SH-SY5Y (cell line): ENCODE measurements at regions not wholly inside any gene's neighbourhood (a gene's known extent, or its start where the extent isn't known, plus 50 kb on each side); places are given as distances from the start of the nearest gene placed in this dataset.

Source experiments
- GATA2 ChIP-seq: IDR thresholded peaks from 2 replicates; pipeline ENCODE4 v1.6.1; 2011; ENCODE audit warnings: mild to moderate bottlenecking, low read depth, low read length
- GATA3 ChIP-seq: IDR thresholded peaks from 2 replicates; pipeline ENCODE4 v1.6.1; 2011; ENCODE audit warnings: low read depth, mild to moderate bottlenecking, low read length, moderate library complexity

DNA sequence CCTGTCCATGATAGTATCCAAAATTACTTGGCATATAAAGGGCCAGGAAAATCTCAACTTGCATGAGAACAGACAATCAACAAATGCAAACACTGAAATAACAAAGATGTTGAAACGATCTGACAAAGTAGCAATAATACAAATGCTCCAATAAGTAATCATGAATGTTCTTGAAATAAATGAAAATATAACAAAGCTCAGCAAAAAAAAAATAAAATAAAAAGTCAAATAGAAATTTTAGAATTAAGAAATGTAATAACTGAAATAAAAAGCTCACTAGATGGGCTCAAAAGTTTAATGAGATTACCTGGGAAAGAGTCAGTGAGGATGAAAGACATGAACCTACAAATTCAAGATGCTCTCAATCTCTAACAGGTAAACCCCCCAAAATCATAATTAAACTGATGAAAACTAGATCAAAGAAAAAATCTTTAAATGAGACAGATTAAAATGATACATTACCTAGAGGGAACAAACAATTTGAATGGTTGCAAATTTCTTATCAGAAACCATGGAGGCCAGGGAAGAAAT lies 319.0 kb upstream of the IRX3 start:
- TF ChIP-seq GATA3 (no peak), GATA2 (no peak)

DNA sequence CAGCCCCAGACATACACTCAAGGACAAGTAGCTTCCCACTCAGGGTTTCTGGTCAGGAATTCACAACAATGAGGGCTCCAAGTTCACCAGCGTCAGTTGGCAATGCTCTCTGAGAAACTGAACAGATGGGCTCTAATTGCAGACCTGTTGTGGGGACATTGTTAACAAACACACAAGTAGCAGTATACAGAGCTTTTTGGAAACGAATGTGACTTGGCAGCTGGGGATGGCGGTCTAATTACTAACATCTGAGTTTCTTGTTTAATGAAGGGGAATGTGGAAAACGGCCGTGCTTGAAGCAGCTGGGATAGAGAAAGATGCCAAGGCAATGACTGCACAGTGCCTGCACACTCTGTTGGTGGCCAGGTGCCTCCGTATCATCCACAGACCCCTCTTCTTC lies 316.1 kb upstream of the IRX3 start:
- TF ChIP-seq GATA2 = no peak
- no peak for TF ChIP-seq GATA3

GRCh38 chr16:54597222-54597621 lies 310.6 kb upstream of the IRX3 start:
- TF ChIP-seq GATA2 (no peak), GATA3 (no peak)

GRCh38 chr16:54595621-54596020 lies 309.0 kb upstream of the IRX3 start:
- TF ChIP-seq GATA2 = no peak
- no peak for TF ChIP-seq GATA3

DNA sequence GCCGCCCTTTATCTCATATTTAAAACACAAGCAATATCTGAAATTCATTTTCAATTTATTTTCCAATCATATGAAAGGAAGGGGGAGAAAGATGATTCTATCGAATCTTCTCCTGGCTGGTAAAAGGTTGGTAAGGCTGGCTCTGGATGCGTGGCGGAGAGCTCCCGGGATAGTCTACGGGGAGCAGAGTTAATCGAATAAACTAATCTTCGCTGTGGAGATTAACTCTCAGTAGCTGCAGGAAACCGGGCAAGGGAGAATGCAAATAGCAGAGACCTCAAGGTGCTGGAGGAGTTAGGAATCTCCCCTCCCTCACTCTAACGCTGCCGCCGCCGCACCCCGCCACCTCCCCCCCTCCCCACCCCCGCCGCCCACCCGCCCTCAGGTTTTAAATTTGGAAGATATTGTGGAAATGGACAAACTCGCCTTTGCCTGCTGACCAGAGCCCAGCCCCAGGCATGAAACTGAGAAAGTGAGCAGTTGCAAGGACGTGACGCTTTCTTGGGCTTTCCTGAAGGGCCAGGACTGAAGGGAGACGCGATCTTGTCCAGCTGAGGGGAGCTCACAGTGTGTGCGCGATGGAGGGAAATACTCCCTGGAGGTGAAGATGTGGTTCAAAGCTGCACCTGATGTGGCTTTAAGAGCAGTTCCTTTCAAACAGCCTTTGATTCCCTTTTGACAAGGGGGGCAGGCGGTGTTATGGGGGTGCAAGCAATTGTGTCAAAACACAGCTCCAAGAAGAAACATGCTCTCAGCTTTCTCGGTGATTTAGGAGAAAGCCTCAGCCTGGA lies 308.2 kb upstream of the IRX3 start:
- TF ChIP-seq GATA2 (no peak), GATA3 (no peak)

DNA sequence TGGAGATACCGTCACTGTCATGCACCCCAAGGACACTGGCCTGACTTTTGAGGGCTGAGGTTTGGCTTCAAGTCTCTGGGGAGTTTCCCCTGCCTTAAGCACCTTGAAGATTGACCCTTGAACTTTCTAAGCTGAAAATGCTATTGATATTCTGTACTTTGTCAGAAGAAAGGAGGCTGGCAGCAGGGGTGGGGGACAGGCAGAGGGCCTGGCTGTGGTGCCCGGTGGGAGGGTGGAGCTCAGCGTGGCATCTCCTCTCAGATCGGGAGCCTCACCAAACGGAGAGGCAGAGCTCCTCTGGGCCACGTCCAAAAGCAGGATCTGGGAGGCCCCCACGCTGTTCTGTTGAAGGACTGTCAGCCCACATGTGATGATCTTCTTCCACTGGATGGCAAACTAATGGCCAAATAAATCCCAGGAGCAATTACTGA lies 305.2 kb upstream of the IRX3 start:
- no peak for TF ChIP-seq GATA3
- no peak for TF ChIP-seq GATA2

DNA sequence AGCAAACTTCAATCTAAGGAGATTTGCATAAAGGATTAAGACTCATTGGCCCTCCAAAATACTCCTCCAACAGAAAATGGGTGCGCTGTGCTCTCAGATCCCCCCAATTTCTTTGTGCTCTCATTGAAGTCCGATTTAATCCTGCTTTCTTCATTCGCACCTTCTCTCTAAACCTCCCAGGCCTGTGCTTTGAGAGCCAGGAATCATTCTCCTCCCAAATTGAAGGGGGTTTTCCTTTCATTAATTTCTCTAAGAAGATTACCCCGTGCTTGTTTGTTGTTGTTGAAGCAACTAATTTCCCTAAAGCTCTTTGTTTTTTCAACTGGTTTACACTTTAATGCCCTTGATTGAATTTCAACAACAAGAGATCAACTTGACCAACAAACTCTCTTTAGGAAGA lies 304.2 kb upstream of the IRX3 start:
- TF ChIP-seq GATA3 (no peak), GATA2 (no peak)

DNA sequence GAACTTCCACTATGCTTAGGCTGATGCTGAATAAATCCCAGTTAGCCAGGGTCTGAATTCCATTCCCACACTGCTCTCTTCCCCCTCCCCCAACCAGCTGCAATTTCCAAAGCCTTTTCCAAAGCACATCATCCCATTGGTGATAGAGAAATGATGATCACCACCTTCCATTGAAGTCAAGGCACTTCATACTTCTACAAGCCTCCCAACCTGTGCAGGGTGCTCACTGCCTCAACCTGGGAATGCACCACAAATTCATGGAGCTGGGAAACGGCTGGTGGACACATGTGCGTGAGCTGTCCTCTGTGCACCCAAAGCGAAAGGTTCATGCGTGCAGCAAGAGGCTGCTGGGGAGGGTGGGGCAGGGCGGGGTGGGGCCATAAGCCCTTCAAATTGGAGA lies 302.7 kb upstream of the IRX3 start:
- no peak for TF ChIP-seq GATA2
- no peak for TF ChIP-seq GATA3

GRCh38 chr16:54588026-54588425 lies 301.4 kb upstream of the IRX3 start:
- TF ChIP-seq GATA2 = no peak

GRCh38 chr16:54587176-54587515 lies 300.6 kb upstream of the IRX3 start:
- no peak for TF ChIP-seq GATA2
- TF ChIP-seq GATA3 = no peak

DNA sequence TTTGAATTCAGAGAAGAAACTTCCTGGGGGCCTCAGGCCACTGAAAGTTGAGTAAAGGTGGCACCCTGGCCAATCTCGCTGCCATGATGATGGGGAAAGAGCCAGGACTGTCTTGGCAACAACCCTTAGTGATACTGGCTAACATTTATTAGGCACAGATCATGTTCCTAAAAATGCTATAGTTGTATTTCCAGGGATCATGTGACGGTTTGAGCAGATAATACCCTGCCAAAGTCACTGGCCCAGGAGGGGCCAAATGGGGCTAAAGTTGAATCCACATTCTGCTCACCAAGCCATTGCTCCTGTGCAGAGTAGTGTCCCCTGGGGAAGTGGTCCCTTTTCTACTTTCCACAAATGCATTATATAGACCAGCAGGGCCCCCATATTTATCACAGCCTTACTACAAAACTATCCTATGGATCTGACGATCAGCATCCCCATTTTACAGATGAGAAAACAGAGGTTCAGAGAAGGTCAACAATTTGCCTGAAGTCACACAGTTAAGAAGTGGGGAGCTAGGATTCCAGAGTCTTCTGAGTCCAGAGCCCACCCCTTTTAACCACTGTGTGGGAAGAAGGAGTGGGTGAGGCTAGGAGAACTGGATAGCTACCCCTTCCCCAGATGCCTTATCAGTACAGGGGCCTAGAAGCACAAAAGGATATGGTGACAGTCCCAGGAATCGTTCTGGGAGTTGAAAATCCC lies 300.0 kb upstream of the IRX3 start:
- TF ChIP-seq GATA2 = no peak
- no peak for TF ChIP-seq GATA3

DNA sequence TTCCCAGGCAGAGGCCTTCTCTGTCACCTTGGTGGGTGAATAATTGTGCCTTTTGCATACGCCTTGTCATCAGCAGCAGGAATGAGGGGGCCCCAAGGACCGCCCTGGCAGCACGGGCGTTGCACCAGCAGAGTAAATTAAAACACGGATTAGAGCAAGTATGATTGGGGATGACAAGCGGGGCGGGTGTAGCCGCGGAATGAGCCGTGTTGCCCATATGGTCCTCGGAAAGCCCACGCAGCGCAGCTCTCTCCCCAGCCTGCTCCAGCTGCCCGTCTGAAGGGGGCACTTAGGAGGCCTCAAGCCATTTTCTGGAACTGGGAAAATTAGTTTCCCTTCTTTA lies 299.4 kb upstream of the IRX3 start:
- TF ChIP-seq GATA2 (no peak), GATA3 (no peak)

DNA sequence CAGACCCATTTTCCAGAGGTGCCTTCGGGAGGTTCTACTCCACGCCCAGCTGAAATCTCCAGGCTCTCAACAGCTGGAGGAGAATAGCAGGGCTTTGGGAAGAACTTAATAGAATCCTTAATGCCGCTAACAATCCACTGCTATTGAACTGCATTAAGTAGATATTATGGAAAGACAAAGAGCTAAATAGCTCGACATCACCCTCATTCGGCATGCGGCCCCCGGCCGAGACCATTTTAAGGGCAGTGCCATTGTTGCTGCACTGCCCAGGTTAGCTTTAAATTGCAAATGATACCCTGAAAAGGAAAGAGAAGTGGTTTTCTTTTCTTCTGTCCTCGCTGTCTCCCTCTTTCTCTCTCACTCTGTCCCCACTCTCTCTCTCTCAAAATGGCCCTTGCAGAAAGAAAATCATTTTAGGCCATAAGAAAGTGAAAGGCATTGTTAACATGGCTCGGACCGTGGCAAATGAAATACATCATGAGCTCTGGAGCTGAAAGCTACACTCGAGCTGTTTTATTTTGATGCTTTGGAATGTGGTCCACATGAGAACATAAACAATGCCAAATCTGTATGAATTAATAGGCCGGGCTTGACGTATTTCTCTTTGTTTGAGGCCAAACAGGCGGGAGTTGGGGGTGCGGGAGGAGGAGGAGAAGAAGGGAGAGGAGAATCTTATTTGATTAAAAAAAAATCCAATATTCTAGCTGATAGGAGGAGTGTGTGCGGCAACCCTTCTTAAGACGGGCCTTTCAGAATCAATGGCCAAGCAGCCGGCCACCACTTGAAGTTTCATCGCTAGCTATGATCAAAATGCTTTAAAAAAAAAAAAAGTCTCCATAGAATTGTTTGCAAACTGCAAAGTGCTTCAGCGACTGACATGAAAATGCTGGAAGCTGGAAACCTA lies 298.8 kb upstream of the IRX3 start:
- TF ChIP-seq GATA3 = no peak
- no peak for TF ChIP-seq GATA2

- TF ChIP-seq GATA3 = no peak
Measured at GRCh38 chr16:54584121-54584520, 297.5 kb upstream of the IRX3 start.
